Sigmoid colon (tissue), 4 donors: ENCODE measurements at regions not wholly inside any gene's neighbourhood (a gene's known extent, or its start where the extent isn't known, plus 50 kb on each side); places are given as distances from the start of the nearest gene placed in this dataset.

Source experiments
- EP300 ChIP-seq, 4 donors: sonication (generic); formaldehyde crosslinking; IDR thresholded peaks; one replicate each; pipeline ENCODE4 v1.6.1; 2017; ENCODE audit warnings: antibody characterized with exemption in 4 of 4
- POLR2AphosphoS5 ChIP-seq, 4 donors: sonication (generic); formaldehyde crosslinking; IDR thresholded peaks; one replicate each; pipeline ENCODE4 v1.6.1; 2017; ENCODE audit warnings: antibody characterized with exemption in 4 of 4

GRCh38 chr1:30366911-30367310 is 356.5 kb downstream of the MATN1 start:
- no peak for TF ChIP-seq EP300 (IDR thresholded peaks at IDR 0.05)
- TF ChIP-seq POLR2AphosphoS5 (IDR thresholded peaks at IDR 0.05): no peak
